ENCODE measurements at regions not wholly inside any gene's neighbourhood (a gene's known extent, or its start where the extent isn't known, plus 50 kb on each side); places are given as distances from the start of the nearest gene placed in this dataset.

- Histone ChIP-seq H3K27me3 (ENCODE audit: insufficient read depth in 3 of 3, low read length in 2 of 3) (no peaks in the 10 kb centered on the region), H3K4me1 (no peaks in the 10 kb centered on the region), H3K36me3 (ENCODE audit: insufficient read depth in 1 of 2, low read depth in 1 of 2) (no peaks in the 10 kb centered on the region), H3K4me3 (no peak overlapping the region), H3K27ac (no peak overlapping the region), H3K9me3 (no peaks in the 10 kb centered on the region)
- TF ChIP-seq CTCF (IDR thresholded peaks at IDR 0.05): no peak
- DNase-seq (no peak), ATAC-seq (no peak)
- WGBS, 3 donors: 93 to 100% (median 98%) methylated on average over 4 of the region's 4 CpGs
- intact Hi-C loops (cut with DNase I): no loop called here
Measured at GRCh38 chr12:77767335-77767734, 63.4 kb upstream of the NAV3 start.

- no peaks in the 10 kb centered on the region for H3K4me1 ChIP-seq
- H3K27me3 ChIP-seq (ENCODE audit: insufficient read depth in 3 of 3, low read length in 2 of 3): no peaks in the 10 kb centered on the region
- no peaks in the 10 kb centered on the region for H3K36me3 ChIP-seq (ENCODE audit: insufficient read depth in 1 of 2, low read depth in 1 of 2)
- H3K27ac ChIP-seq: no peak overlapping the region
- H3K4me3 ChIP-seq: no peak overlapping the region
- ATAC-seq: no peak
- TF ChIP-seq CTCF (IDR thresholded peaks at IDR 0.05): no peak
- intact Hi-C loops (cut with DNase I): no loop called here
- no peaks in the 10 kb centered on the region for H3K9me3 ChIP-seq
- DNase-seq: no peak
Measured at GRCh38 chr12:77766224-77766623, 64.5 kb upstream of the NAV3 start.

- Histone ChIP-seq H3K9me3 (no peaks in the 10 kb centered on the region), H3K4me3 (no peak overlapping the region), H3K27me3 (ENCODE audit: insufficient read depth in 3 of 3, low read length in 2 of 3) (no peaks in the 10 kb centered on the region), H3K27ac (no peak overlapping the region), H3K36me3 (ENCODE audit: insufficient read depth in 1 of 2, low read depth in 1 of 2) (no peaks in the 10 kb centered on the region), H3K4me1 (no peaks in the 10 kb centered on the region)
- WGBS, 3 donors: 95 to 99% (median 99%) methylated on average over 2 of the region's 2 CpGs
- ATAC-seq (no peak), DNase-seq (no peak)
- TF ChIP-seq CTCF (IDR thresholded peaks at IDR 0.05): no peak
- intact Hi-C loops (cut with DNase I): no loop called here
Measured at GRCh38 chr12:77761286-77761685, 69.4 kb upstream of the NAV3 start.

GRCh38 chr12:77760271-77761025 lies 70.2 kb upstream of the NAV3 start:
- ATAC-seq (no peak), DNase-seq (no peak)
- 53 to 72% (median 66%) methylated on average over 7 of the region's 7 CpGs for WGBS, 3 donors
- Histone ChIP-seq H3K9me3 (no peaks in the 10 kb centered on the region), H3K27ac (no peak overlapping the region), H3K27me3 (ENCODE audit: insufficient read depth in 3 of 3, low read length in 2 of 3) (no peaks in the 10 kb centered on the region), H3K36me3 (ENCODE audit: insufficient read depth in 1 of 2, low read depth in 1 of 2) (no peaks in the 10 kb centered on the region), H3K4me3 (no peak overlapping the region), H3K4me1 (no peaks in the 10 kb centered on the region)
- intact Hi-C loops (cut with DNase I): no loop called here
- no peak for TF ChIP-seq CTCF (IDR thresholded peaks at IDR 0.05)

DNA sequence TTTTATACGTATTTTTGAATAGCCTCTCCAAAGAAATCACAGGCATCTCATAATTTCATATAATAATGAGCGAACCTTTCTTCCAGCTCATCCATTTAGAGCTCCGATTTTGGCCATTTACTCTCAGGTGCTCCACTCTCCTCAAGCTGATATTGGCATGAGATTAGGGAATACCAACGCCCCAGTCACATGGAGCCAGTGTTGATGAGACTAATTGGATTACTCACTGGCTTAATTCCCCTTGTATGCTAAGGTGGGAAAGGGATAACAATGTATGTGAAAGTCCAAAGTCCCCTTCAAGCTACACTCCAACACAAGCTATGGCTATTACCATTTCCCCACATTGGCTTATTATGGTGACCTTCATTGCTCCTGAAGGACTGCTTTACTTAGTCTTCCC lies 76.6 kb upstream of the NAV3 start:
- WGBS, 3 donors: 76 to 86% (median 77%) methylated on average over 4 of the region's 4 CpGs
- Histone ChIP-seq H3K27ac (no peak overlapping the region), H3K9me3 (no peaks in the 10 kb centered on the region), H3K27me3 (ENCODE audit: insufficient read depth in 3 of 3, low read length in 2 of 3) (no peaks in the 10 kb centered on the region), H3K36me3 (ENCODE audit: insufficient read depth in 1 of 2, low read depth in 1 of 2) (no peaks in the 10 kb centered on the region), H3K4me1 (no peaks in the 10 kb centered on the region), H3K4me3 (no peak overlapping the region)
- TF ChIP-seq CTCF (IDR thresholded peaks at IDR 0.05): no peak
- no peak for DNase-seq
- ATAC-seq: no peak
- intact Hi-C loops (cut with DNase I): no loop called here

Measured in psoas muscle (tissue), 7 donors.